ENCODE measurements at regions not wholly inside any gene's neighbourhood (a gene's known extent, or its start where the extent isn't known, plus 50 kb on each side); places are given as distances from the start of the nearest gene placed in this dataset.
"Not testable (repeated sequence)": the region's sequence is repeated elsewhere in the genome, so short reads cannot be mapped to it uniquely, and the experiment has no call there.

- H3K36me3 Mint-ChIP-seq (ENCODE audit: low read depth): no peaks in the 10 kb centered on the region
- no peaks in the 10 kb centered on the region for H3K9me3 Mint-ChIP-seq
- no peak for DNase-seq
- peaks cover 8% of the 10 kb centered on the region for H3K27me3 Mint-ChIP-seq (ENCODE audit: insufficient read depth)
- H3K4me1 Mint-ChIP-seq (ENCODE audit: low read depth): no peaks in the 10 kb centered on the region
- H3K27ac Mint-ChIP-seq: no peak overlapping the region
- no peak for TF ChIP-seq CTCF (IDR thresholded peaks at IDR 0.05)
- H3K4me3 Mint-ChIP-seq: no peak overlapping the region
These were observed 78.5 kb upstream of the ELAC2 start for GRCh38 chr17:13096291-13096690.

- not testable (repeated sequence) for H3K9me3 Mint-ChIP-seq, H3K4me3 Mint-ChIP-seq
These were observed 74.2 kb upstream of the ELAC2 start for GRCh38 chr17:13092010-13092409.

GRCh38 chr17:13088666-13089065, 70.8 kb upstream of the ELAC2 start:
- Mint-ChIP-seq H3K4me3 (no peak overlapping the region), H3K36me3 (ENCODE audit: low read depth) (no peaks in the 10 kb centered on the region), H3K9me3 (no peaks in the 10 kb centered on the region), H3K4me1 (ENCODE audit: low read depth) (no peaks in the 10 kb centered on the region), H3K27ac (no peak overlapping the region), H3K27me3 (ENCODE audit: insufficient read depth) (peaks cover 22% of the 10 kb centered on the region)
- no peak for DNase-seq
- no peak for TF ChIP-seq CTCF (IDR thresholded peaks at IDR 0.05)

More at GRCh38 chr17:13092010-13092409, 74.2 kb upstream of the ELAC2 start:
- not testable (repeated sequence) for H3K27ac Mint-ChIP-seq; H3K36me3 Mint-ChIP-seq (ENCODE audit: low read depth); H3K4me1 Mint-ChIP-seq (ENCODE audit: low read depth); DNase-seq
- H3K27me3 Mint-ChIP-seq (ENCODE audit: insufficient read depth): peaks cover 19% of the 10 kb centered on the region

- no peak for TF ChIP-seq CTCF (IDR thresholded peaks at IDR 0.05)
- Mint-ChIP-seq H3K27me3 (ENCODE audit: insufficient read depth) (peaks cover 24% of the 10 kb centered on the region), H3K9me3 (no peaks in the 10 kb centered on the region), H3K4me1 (ENCODE audit: low read depth) (no peaks in the 10 kb centered on the region), H3K4me3 (no peak overlapping the region), H3K36me3 (ENCODE audit: low read depth) (no peaks in the 10 kb centered on the region), H3K27ac (no peak overlapping the region)
- no peak for DNase-seq
These were observed 70.0 kb upstream of the ELAC2 start for GRCh38 chr17:13087802-13088201.

- Mint-ChIP-seq H3K9me3 (no peaks in the 10 kb centered on the region), H3K4me1 (ENCODE audit: low read depth) (no peaks in the 10 kb centered on the region), H3K4me3 (no peak overlapping the region), H3K27me3 (ENCODE audit: insufficient read depth) (peaks cover 24% of the 10 kb centered on the region), H3K36me3 (ENCODE audit: low read depth) (no peaks in the 10 kb centered on the region), H3K27ac (no peak overlapping the region)
- no peak for DNase-seq
- no peak for TF ChIP-seq CTCF (IDR thresholded peaks at IDR 0.05)
These were observed 68.4 kb upstream of the ELAC2 start for GRCh38 chr17:13086142-13086769.

- TF ChIP-seq CTCF (IDR thresholded peaks at IDR 0.05): no peak
- H3K4me3 Mint-ChIP-seq: no peak overlapping the region
- no peaks in the 10 kb centered on the region for H3K9me3 Mint-ChIP-seq
- H3K27ac Mint-ChIP-seq: no peak overlapping the region
- peaks cover 22% of the 10 kb centered on the region for H3K27me3 Mint-ChIP-seq (ENCODE audit: insufficient read depth)
- no peaks in the 10 kb centered on the region for H3K4me1 Mint-ChIP-seq (ENCODE audit: low read depth)
- DNase-seq: no peak
- no peaks in the 10 kb centered on the region for H3K36me3 Mint-ChIP-seq (ENCODE audit: low read depth)
These were observed 67.8 kb upstream of the ELAC2 start for GRCh38 chr17:13085578-13085977.
